Superior temporal gyrus (tissue), 1 donor: ENCODE measurements at regions not wholly inside any gene's neighbourhood (a gene's known extent, or its start where the extent isn't known, plus 50 kb on each side); places are given as distances from the start of the nearest gene placed in this dataset.
A peak's percentile ranks its signal among the peaks of the same experiment; 100 is the strongest.

Source experiments
- DNase-seq: peaks from one replicate; pipeline ENCODE4 v3.0.0-alpha.2; 2016; ENCODE audit errors: extremely low spot score

- DNase-seq, result no peak
Observed at GRCh38 chr5:120402606-120403005, 61.5 kb upstream of the PRR16 start.

GRCh38 chr5:120405286-120405864, 58.7 kb upstream of the PRR16 start:
- DNase-seq, result peak; percentile 69

DNA sequence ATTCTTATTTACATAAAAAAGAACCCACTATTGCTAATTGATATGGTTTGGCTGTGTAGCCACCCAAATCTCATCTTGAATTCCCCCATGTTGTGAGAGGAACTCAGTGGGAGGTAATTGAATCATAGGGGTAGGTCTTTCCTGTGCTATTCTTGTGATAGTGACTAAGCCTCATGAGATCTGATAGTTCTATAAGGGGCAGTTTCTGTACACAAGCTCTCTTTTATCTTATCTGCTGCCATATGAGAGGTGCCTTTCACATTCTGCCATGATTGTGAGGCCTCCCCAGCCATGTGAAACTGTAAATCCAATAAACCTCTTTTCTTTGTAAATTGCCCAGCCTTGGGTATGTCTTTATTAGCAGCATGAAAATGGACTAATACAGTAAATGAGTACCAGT, 58.2 kb upstream of the PRR16 start:
- no peak for DNase-seq

DNA sequence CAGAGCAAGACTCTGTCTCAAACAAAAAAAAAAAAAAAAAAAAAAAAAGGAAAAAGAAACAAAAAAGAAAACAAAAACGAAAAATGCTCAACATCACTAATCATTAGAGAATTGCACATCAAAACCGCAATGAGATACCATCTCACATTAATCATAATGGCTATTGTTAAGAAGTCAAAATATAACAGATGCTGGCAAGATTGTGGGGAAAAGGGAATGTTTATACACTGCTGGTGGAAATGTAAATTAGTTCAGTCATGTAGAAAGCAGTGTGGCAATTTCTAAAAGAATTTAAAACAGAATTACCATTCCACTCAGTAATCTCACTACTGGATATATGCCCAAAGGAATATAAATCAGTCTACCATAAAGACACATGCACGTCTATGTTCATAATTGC, 50.4 kb upstream of the PRR16 start:
- no peak for DNase-seq
